ENCODE measurements at regions not wholly inside any gene's neighbourhood (a gene's known extent, or its start where the extent isn't known, plus 50 kb on each side); places are given as distances from the start of the nearest gene placed in this dataset.
"Not testable (repeated sequence)": the region's sequence is repeated elsewhere in the genome, so short reads cannot be mapped to it uniquely, and the experiment has no call there.

- DNase-seq (ENCODE audit: low read depth in 4 of 4, low spot score in 2 of 4) = not testable (repeated sequence)
These were observed 941.9 kb downstream of the C4orf33 start for GRCh38 chr4:130037866-130038265.

- DNase-seq (ENCODE audit: low read depth in 4 of 4, low spot score in 2 of 4) = not testable (repeated sequence)
These were observed 942.6 kb downstream of the C4orf33 start for GRCh38 chr4:130038540-130038939.

- no peak for DNase-seq (ENCODE audit: low read depth in 4 of 4, low spot score in 2 of 4)
These were observed 947.8 kb downstream of the C4orf33 start for GRCh38 chr4:130043732-130044160.

GRCh38 chr4:130044788-130045531 is 949.0 kb downstream of the C4orf33 start:
- DNase-seq (ENCODE audit: low read depth in 4 of 4, low spot score in 2 of 4) = no peak

- DNase-seq (ENCODE audit: low read depth in 4 of 4, low spot score in 2 of 4) = no peak
These were observed 957.8 kb downstream of the C4orf33 start for GRCh38 chr4:130053723-130054122.

- DNase-seq (ENCODE audit: low read depth in 4 of 4, low spot score in 2 of 4) = no peak
These were observed 959.0 kb downstream of the C4orf33 start for GRCh38 chr4:130054908-130055307.

- no peak for DNase-seq (ENCODE audit: low read depth in 4 of 4, low spot score in 2 of 4)
These were observed 960.3 kb downstream of the C4orf33 start for GRCh38 chr4:130056286-130056685.

GRCh38 chr4:130064471-130064870 is 968.5 kb downstream of the C4orf33 start:
- no peak for DNase-seq (ENCODE audit: low read depth in 4 of 4, low spot score in 2 of 4)

GRCh38 chr4:130067419-130067818 is 971.5 kb downstream of the C4orf33 start:
- no peak for DNase-seq (ENCODE audit: low read depth in 4 of 4, low spot score in 2 of 4)

- no peak for DNase-seq (ENCODE audit: low read depth in 4 of 4, low spot score in 2 of 4)
These were observed 972.1 kb downstream of the C4orf33 start for GRCh38 chr4:130068072-130068471.

- no peak for DNase-seq (ENCODE audit: low read depth in 4 of 4, low spot score in 2 of 4)
These were observed 975.8 kb downstream of the C4orf33 start for GRCh38 chr4:130071746-130072145.

GRCh38 chr4:130073145-130073790 is 977.3 kb downstream of the C4orf33 start:
- no peak for DNase-seq (ENCODE audit: low read depth in 4 of 4, low spot score in 2 of 4)

- DNase-seq (ENCODE audit: low read depth in 4 of 4, low spot score in 2 of 4) = no peak
These were observed 978.1 kb downstream of the C4orf33 start for GRCh38 chr4:130074096-130074495.

GRCh38 chr4:130077275-130077674 is 981.3 kb downstream of the C4orf33 start:
- no peak for DNase-seq (ENCODE audit: low read depth in 4 of 4, low spot score in 2 of 4)

GRCh38 chr4:130079027-130079426 is 983.1 kb downstream of the C4orf33 start:
- DNase-seq (ENCODE audit: low read depth in 4 of 4, low spot score in 2 of 4) = not testable (repeated sequence)

- no peak for DNase-seq (ENCODE audit: low read depth in 4 of 4, low spot score in 2 of 4)
These were observed 985.0 kb downstream of the C4orf33 start for GRCh38 chr4:130080872-130081451.

GRCh38 chr4:130090427-130090826 is 994.5 kb downstream of the C4orf33 start:
- DNase-seq (ENCODE audit: low read depth in 4 of 4, low spot score in 2 of 4) = no peak

GRCh38 chr4:130092187-130093015 is 996.4 kb downstream of the C4orf33 start:
- DNase-seq (ENCODE audit: low read depth in 4 of 4, low spot score in 2 of 4) = no peak

- DNase-seq (ENCODE audit: low read depth in 4 of 4, low spot score in 2 of 4) = no peak
These were observed 1003.2 kb downstream of the C4orf33 start for GRCh38 chr4:130099105-130099504.

- DNase-seq (ENCODE audit: low read depth in 4 of 4, low spot score in 2 of 4) = no peak
These were observed 1014.2 kb downstream of the C4orf33 start for GRCh38 chr4:130110189-130110588.

GRCh38 chr4:130110770-130111169 is 1014.8 kb downstream of the C4orf33 start:
- no peak for DNase-seq (ENCODE audit: low read depth in 4 of 4, low spot score in 2 of 4)
